ENCODE measurements at regions not wholly inside any gene's neighbourhood (a gene's known extent, or its start where the extent isn't known, plus 50 kb on each side); places are given as distances from the start of the nearest gene placed in this dataset.

DNA sequence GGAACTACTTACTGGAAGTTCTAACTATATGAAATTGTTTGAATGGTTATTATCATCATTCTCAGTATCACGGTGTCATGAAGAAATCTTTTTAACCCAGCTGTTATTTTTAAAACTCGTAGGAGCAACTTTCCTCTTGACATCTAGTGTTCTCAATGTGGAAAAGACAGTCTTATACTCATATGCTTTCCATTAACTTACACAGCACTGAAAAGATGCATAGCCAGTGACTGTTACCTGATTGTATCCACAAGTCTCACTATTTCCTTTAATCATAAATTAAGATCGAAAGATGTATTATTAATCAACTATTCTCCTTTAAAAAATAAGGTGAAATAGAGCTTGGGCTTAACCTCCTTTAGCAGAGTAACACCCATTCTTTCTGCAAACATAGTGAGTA, 59.7 kb upstream of the TNFSF4 start:
- H3K4me1 ChIP-seq = peaks cover 9% of the 10 kb centered on the region; the same call in 1 of the 2 replicates
- POLR2A ChIA-PET = no interaction called here
- no peak overlapping the region for H3K27ac Mint-ChIP-seq (ENCODE audit: unreplicated experiment)
- no peaks in the 10 kb centered on the region for H3K27me3 Mint-ChIP-seq (ENCODE audit: insufficient read depth, unreplicated experiment)
- H3K4me3 ChIP-seq (ENCODE audit: low read depth, low read length) = no peak overlapping the region
- no peaks in the 10 kb centered on the region for H3K9me3 ChIP-seq
- intact Hi-C loops (cut with micrococcal nuclease; ENCODE audit: unreplicated experiment) = no loop called here
- no peak overlapping the region for H3K4me3 Mint-ChIP-seq (ENCODE audit: unreplicated experiment)
- no peaks in the 10 kb centered on the region for H3K27me3 ChIP-seq (replicated peaks; ENCODE audit: control insufficient read depth, insufficient read depth, low read length)
- H3K36me3 ChIP-seq (ENCODE audit: control insufficient read depth, insufficient read depth, low read length) = no peaks in the 10 kb centered on the region
- peaks cover 9% of the 10 kb centered on the region for H3K4me1 Mint-ChIP-seq (ENCODE audit: low read depth, unreplicated experiment)
- CTCF ChIA-PET = no interaction called here
- TF ChIP-seq, protein P1, sequence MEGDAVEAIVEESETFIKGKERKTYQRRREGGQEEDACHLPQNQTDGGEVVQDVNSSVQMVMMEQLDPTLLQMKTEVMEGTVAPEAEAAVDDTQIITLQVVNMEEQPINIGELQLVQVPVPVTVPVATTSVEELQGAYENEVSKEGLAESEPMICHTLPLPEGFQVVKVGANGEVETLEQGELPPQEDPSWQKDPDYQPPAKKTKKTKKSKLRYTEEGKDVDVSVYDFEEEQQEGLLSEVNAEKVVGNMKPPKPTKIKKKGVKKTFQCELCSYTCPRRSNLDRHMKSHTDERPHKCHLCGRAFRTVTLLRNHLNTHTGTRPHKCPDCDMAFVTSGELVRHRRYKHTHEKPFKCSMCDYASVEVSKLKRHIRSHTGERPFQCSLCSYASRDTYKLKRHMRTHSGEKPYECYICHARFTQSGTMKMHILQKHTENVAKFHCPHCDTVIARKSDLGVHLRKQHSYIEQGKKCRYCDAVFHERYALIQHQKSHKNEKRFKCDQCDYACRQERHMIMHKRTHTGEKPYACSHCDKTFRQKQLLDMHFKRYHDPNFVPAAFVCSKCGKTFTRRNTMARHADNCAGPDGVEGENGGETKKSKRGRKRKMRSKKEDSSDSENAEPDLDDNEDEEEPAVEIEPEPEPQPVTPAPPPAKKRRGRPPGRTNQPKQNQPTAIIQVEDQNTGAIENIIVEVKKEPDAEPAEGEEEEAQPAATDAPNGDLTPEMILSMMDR (IDR thresholded peaks at IDR 0.05; ENCODE audit: insufficient read depth in 1 of 2, low read depth in 1 of 2, low read length in 1 of 2, severe bottlenecking in 1 of 2, unreplicated experiment in 1 of 2) = no peak
- H3K36me3 Mint-ChIP-seq (ENCODE audit: insufficient read depth, unreplicated experiment) = no peaks in the 10 kb centered on the region
- DNase-seq = no peak
- no TSS peak for BruUV-seq (replicated peaks)
- H3K9me3 Mint-ChIP-seq (ENCODE audit: unreplicated experiment) = peaks cover 15% of the 10 kb centered on the region

DNA sequence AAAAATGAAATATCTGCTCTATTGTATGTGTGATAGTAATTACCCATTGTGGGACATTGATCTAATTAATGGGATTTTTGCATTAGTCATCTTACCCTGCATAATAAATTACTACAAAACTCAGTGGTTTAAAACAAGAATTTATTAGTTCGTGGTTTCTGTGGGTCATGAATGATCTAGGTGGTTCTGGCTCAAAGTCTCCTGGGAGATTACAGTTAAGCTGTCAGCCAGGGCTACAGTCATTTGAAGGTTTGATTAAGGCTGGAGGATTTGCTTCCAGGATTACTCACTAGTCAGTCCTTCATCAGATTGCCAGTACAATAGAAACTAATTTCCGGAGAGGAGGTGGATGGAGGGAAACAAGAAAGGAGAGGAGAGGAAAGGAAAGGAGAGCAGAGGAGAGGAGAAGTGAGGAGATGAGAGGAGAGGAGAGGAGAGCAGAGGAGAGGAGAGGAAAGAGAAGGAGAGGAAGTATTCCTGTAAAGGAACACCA, 60.4 kb upstream of the TNFSF4 start:
- Mint-ChIP-seq H3K27me3 (ENCODE audit: insufficient read depth, unreplicated experiment) (no peaks in the 10 kb centered on the region), H3K27ac (ENCODE audit: unreplicated experiment) (no peak overlapping the region), H3K9me3 (ENCODE audit: unreplicated experiment) (peaks cover 15% of the 10 kb centered on the region), H3K4me3 (ENCODE audit: unreplicated experiment) (no peak overlapping the region), H3K4me1 (ENCODE audit: low read depth, unreplicated experiment) (peaks cover 9% of the 10 kb centered on the region), H3K36me3 (ENCODE audit: insufficient read depth, unreplicated experiment) (no peaks in the 10 kb centered on the region)
- ChIA-PET POLR2A (no interaction called here), CTCF (no interaction called here)
- TF ChIP-seq, protein P1 (IDR thresholded peaks at IDR 0.05; ENCODE audit: insufficient read depth in 1 of 2, low read depth in 1 of 2, low read length in 1 of 2, severe bottlenecking in 1 of 2, unreplicated experiment in 1 of 2) = no peak
- H3K4me3 ChIP-seq (ENCODE audit: low read depth, low read length) = no peak overlapping the region
- DNase-seq = no peak
- H3K36me3 ChIP-seq (ENCODE audit: control insufficient read depth, insufficient read depth, low read length) = no peaks in the 10 kb centered on the region
- H3K4me1 ChIP-seq = peaks cover 9% of the 10 kb centered on the region; the same call in 1 of the 2 replicates
- no peaks in the 10 kb centered on the region for H3K27me3 ChIP-seq (replicated peaks; ENCODE audit: control insufficient read depth, insufficient read depth, low read length)
- intact Hi-C loops (cut with micrococcal nuclease; ENCODE audit: unreplicated experiment) = no loop called here
- H3K9me3 ChIP-seq = no peaks in the 10 kb centered on the region
- BruUV-seq (replicated peaks) = no TSS peak

DNA sequence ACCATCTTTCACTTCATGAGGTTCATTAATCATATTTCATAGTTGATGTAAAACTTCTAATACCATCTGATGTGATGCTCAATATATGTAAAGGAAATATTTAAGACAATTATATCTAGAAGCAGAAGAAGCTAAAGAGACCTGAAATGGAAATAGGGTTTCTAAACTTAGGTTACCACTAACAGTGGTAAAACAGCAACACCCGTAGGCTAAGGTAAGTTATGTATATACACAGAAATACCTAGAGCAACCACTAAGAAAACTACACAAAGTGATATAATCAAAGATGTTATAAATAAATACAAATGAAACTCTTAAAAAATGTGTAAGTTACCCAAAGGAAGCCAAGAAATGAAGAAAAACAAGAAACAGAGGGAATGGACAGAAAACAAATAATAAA, 61.1 kb upstream of the TNFSF4 start:
- TF ChIP-seq, protein P1 (IDR thresholded peaks at IDR 0.05; ENCODE audit: insufficient read depth in 1 of 2, low read depth in 1 of 2, low read length in 1 of 2, severe bottlenecking in 1 of 2, unreplicated experiment in 1 of 2) = no peak
- Histone ChIP-seq H3K4me1 (peaks cover 9% of the 10 kb centered on the region; the same call in 1 of the 2 replicates), H3K4me3 (ENCODE audit: low read depth, low read length) (no peak overlapping the region), H3K9me3 (no peaks in the 10 kb centered on the region), H3K36me3 (ENCODE audit: control insufficient read depth, insufficient read depth, low read length) (no peaks in the 10 kb centered on the region), H3K27me3 (replicated peaks; ENCODE audit: control insufficient read depth, insufficient read depth, low read length) (no peaks in the 10 kb centered on the region)
- CTCF ChIA-PET = no interaction called here
- no peak for DNase-seq
- POLR2A ChIA-PET = no interaction called here
- Mint-ChIP-seq H3K27me3 (ENCODE audit: insufficient read depth, unreplicated experiment) (no peaks in the 10 kb centered on the region), H3K36me3 (ENCODE audit: insufficient read depth, unreplicated experiment) (no peaks in the 10 kb centered on the region), H3K27ac (ENCODE audit: unreplicated experiment) (no peak overlapping the region), H3K4me1 (ENCODE audit: low read depth, unreplicated experiment) (peaks cover 9% of the 10 kb centered on the region), H3K4me3 (ENCODE audit: unreplicated experiment) (no peak overlapping the region), H3K9me3 (ENCODE audit: unreplicated experiment) (peaks cover 15% of the 10 kb centered on the region)
- BruUV-seq (replicated peaks) = no TSS peak
- intact Hi-C loops (cut with micrococcal nuclease; ENCODE audit: unreplicated experiment) = no loop called here
